ENCODE measurements at regions not wholly inside any gene's neighbourhood (a gene's known extent, or its start where the extent isn't known, plus 50 kb on each side); places are given as distances from the start of the nearest gene placed in this dataset.
"Not testable (repeated sequence)": the region's sequence is repeated elsewhere in the genome, so short reads cannot be mapped to it uniquely, and the experiment has no call there.

DNA sequence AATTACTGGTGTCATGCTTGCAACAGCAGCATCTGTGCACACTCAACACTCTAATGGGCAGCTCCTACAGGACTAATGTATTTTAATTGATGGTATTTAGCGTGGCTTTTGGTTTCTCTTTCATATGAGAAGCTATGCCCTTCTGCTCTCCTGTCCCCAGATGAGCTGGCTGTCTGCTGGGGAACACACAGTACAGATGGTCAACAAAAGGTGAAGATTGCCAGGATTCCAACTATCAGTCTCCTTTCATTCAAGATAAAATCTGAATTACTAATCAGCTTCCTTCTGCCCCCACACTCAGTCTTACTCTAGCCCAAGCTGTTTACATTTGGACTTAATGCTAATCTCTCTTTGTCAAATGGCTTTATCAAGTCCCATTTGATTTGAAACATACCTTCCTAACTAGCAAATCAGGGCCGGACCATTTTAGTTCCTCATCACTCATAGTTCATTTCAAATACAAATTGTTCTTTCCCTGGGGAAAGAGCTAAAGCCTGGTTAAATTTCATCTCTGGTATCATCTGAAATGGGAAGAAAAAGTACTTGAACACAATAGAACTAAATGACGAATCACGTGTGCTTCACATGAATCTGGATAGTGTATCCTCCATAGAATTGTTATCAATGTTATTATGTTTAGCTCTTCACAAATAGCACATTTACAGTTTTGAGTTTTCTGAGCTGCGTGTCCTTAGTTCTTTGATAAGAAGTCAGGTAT lies 988.0 kb downstream of the PCDH17 start:
- no peak for DNase-seq (ENCODE audit: low spot score)

DNA sequence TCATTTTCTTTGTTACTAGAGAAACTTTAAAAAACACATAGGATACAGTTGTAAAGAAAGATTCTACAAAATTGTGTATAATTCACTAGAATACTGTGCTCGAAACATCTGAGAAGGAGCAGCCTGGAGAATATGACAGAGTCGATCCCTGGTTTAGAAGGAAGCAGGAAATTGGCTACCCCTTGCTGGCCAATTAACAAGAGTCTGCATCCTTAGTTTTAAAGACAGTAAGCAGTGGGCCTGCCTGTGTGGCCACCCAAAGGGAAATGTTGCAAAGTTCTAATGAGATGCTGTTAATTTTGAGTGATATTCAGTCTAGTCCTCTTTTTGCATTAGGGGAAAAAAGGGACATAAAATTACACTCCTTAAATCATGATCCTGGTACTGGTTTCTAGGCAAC lies 988.6 kb downstream of the PCDH17 start:
- DNase-seq (ENCODE audit: low spot score) = no peak

DNA sequence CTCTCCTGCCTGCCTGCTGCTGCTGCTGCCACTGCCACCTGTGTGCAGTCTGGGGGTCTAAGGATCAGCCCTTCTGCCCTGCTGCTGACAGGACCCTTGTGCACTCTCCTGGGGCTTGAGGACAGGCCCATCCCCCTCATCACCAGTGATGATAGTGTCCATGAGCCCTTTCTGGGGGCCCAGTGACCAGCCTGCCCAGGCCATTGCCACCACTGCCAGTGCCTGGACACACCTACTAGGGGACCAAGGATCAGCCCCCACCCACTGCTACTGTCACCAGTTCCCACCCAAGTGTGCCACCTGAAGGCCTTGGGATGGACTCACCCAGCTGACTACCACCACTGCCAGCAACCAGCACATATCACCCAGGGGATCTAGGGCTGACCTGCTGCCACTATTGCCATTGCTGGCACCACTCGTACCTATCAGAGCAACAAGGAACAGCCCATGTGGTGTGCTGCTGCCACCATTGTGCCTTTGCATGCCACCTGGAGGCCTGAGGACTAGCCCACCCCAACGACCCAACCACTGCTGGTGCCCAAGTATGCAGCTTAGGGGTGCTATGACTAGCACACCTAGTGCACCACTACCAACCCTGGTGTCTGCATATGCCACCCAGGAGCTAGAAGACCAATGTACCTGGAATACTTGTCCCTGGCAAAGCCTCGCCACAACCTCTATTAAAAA lies 994.3 kb downstream of the PCDH17 start:
- no peak for DNase-seq (ENCODE audit: low spot score)

DNA sequence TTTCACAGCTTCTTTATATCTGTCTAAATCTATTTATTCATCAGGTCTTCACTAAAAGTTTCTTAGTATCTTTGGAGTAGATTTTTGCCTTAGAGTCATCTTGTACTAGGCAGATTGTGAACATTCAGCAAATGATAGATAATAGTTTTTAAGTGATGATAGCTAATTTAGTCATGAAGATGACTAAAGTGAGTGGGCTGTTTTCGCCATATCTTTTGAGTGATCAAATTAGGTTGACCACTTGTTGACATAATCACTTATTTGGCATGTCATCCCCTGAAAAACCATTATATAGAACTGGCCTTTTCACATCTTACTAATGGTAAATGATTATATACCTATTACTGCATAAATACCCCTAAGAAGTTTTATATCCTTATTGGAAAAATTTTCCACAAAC lies 999.2 kb downstream of the PCDH17 start:
- no peak for DNase-seq (ENCODE audit: low spot score)

DNA sequence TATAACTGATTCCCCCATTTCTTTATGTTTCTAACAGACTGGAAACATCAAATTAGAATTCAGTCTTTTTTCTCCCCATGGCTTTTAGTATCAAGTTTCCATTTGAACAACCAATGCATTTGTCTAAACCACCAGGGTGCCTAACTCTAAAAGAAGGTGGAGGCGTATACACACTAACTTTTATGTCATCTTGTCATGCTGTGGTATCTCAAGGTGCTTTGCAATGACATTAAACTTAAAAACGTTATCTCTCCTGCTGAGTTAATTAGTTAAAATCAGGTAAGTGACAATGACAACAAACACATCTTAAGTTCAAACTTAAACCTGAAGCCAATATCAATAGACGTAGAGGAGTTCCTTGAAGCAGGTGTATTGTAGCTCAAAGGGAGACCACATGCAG lies 1001.7 kb downstream of the PCDH17 start:
- no peak for DNase-seq (ENCODE audit: low spot score)

DNA sequence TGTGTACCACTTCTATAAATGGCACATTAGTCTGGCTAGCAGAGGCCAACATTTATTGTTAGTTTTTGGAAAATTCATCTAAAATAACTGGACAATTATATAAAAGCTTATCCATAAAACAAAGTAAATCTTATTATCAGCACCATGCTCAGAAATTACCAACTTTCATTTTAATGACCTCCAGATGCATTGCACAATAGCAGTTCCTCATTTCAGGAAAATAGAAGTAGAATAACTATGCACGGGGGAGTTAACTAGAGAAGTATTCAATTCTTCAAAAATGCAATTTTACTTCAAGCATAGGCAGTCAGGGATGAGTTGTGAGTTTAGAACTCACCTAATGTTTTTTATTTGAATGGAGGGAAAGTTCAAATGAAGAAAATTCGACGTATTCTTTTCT lies 1023.5 kb downstream of the PCDH17 start:
- DNase-seq (ENCODE audit: low spot score) = no peak

DNA sequence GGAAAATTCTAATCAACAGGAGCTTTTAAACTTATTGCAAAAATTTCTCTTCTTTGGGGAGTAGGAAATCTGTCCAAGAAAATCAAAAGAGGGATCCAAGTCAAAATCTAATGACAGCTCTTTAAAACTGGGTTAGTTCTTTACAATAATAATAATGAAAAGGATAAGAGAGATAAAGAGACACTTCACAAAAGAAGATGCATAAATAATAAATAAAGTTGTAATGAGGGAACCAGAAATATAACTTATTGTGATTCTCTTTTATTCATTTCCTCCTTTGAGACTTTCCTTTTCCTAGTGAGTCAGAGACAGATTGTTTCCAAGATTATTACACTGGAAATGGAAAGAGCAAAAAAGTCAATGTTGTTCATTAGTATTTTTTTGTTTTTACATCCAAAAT lies 1029.3 kb downstream of the PCDH17 start:
- DNase-seq (ENCODE audit: low spot score) = no peak

DNA sequence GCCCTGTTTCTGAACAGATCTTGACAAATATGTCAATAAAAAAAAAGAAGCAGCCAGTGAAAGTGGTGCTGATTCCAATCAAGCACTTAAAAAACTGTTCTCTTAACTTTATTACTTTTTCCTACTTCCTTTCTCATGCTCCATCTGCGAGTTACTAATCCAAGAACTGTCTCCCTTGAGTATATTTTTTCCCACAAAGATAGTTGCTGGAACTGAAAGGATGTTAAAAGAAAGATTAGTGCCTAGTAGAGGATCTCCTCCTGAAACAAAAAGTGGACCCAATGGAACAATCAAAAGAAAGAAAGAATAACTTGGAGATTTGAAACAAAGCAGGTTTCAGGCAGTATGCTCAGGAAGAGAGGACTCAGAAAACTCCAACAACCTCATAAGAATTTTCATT lies 1034.8 kb downstream of the PCDH17 start:
- DNase-seq (ENCODE audit: low spot score) = no peak

DNA sequence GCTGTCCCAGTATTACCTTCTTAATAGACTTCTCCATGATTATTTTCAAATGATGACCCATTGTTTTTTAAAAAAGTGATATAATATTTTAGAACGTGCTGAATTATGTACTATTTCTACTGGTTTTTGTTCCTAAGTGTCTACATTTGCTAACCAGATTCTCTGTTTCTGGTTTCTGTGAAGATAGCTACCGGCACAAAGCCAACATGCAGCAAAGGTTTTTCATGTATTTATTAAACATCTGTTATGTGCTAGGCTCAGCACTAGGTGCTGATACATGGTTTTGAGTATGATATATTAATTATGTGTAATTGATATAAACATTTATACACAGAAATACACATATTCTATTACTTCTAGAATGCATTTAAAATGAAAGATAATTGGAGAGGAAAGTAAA lies 1035.6 kb downstream of the PCDH17 start:
- no peak for DNase-seq (ENCODE audit: low spot score)

DNA sequence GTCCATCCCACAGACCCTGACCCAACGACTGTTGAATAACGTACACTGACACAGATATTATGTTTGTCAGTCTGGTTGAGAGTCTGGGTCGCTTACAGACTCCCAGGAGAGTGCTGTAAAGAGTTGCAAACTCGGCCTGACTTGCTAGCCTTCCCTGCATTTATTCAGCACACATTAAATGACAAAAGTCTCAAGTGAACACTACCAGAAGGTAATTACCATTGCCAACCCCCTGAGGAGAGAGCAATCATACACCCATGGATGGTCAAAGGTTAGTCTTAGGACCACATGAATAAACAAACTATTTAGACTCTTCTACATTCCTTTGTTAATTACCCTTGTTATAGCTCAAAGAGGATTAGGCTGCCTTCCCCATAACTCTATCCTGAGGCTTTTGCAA lies 1048.6 kb downstream of the PCDH17 start:
- DNase-seq (ENCODE audit: low spot score) = no peak

DNA sequence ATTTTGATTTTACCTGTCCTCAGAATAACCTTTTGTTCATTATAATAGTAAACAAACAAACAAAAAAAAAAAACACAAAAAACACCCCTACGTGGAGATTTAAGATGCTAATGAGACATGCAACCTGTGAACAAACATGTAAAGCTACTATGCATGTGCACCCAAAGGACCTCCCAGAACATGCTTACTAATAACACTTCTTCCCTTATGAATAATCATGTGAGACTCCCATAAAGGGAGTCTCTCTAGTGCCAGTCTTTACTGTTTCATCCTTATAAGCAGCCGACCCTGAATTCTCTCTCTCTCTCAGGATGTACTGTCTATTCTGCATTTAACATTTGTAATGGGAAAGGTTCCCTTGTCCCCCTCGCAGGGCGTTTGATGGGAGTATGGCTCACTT lies 1051.1 kb downstream of the PCDH17 start:
- DNase-seq (ENCODE audit: low spot score) = no peak

DNA sequence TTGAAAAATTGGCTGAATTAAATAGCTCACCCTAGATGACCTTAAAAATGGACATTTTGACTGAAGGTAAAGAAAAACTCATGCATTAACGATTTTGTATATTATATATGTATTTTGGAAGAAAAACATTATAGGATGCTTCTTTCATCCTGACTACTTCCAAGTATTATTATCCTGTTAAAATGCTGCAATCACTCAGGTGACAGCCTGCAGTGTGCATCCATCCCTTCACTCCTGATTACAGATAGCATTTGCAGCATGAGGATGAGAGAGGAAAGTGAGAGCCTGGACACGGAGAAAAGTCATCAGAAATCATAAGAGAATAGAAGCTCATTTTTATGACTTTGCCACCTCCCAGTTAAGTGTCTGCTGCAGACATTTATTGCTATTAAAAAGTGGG lies 1055.6 kb downstream of the PCDH17 start:
- no peak for DNase-seq (ENCODE audit: low spot score)

DNA sequence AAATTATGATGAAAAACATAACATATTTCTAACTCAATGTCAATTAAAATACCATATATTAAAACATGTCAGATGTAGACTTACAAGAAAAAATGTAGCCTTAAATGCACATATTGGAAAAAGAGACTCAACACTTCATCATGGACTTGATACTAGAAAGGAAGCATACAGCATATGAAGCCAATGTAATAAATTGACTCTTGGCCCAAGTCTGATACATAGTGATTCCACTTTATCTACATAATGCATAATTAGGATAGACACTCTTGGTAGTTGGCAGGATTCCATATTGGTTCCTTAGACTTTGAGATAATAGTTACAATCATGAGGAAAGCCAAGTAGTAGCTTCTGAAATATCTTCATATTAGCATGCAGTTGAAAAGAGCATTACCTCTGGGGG lies 1067.0 kb downstream of the PCDH17 start:
- no peak for DNase-seq (ENCODE audit: low spot score)

DNA sequence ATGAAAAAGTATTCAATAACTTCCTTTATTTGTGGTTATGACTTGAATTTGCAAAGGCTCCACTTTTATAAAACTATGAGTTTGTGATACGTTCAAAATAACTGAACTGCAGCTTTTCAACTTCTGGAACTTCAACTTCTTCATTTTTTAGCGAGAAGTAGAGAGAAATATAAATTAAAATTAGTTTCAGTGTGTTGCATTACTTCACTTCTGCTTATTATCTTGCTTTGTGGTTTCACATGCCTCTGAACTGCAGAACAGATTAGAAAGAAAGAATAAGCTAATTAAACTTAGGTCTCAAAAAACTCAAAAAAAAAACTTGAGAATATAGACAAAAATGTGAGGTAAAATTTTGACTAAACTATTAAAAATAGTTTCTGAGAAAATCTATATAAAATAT lies 1073.4 kb downstream of the PCDH17 start:
- no peak for DNase-seq (ENCODE audit: low spot score)

DNA sequence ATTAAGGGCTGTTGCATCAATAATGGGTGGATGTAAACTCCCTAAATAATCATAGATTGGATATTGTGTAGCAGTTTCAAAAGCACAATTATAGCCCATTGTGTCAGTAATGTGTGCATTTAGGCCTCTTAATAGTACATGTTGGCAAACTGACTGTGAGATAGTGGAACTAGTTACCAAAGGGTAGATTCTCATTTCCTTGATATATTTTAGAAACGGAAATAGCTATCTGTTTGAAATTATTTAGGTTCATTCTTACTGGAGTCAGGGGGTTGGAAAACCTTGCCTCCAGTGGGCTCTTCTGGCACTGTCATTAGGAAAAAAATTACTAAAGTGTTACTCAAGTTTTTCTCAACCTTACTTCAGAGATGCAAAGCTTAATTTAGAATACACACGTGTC lies 1074.9 kb downstream of the PCDH17 start:
- no peak for DNase-seq (ENCODE audit: low spot score)

DNA sequence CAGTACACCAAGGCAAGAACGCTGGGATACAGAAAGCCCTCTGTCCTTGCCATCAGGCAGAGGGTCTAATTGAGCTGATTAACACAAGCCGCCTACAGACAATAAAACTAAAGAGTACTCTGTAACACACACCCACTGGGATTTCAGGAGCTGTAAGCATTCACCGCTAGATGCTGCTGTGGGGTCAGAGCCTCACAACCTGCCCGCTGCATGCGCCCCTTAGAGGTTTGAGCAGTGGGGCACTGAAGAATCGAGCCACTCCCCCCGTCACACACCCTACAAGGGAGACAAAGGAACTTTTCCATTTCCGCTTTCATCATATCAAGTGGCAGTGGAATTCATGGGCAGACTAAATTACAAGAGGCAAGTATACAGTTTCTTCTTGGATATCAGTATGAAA lies 1080.6 kb downstream of the PCDH17 start:
- DNase-seq (ENCODE audit: low spot score) = no peak

DNA sequence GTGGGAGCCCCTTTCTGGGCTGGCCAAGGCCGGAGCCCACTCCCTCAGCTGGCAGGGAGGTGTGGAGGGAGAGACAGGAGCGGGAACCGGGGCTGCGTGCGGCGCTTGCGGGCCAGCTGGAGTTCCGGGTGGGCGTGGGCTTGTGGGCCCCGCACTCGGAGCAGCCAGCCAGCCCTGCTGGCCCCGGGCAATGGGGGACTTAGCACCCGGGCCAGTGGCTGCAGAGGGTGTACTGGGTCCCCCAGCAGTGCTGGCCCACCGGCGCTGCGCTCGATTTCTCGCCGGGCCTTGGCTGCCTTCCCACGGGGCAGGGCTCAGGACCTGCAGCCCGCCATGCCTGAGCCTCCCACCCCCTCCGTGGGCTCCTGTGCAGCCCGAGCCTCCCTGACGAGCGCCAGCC lies 1082.5 kb downstream of the PCDH17 start:
- not testable (repeated sequence) for DNase-seq (ENCODE audit: low spot score)

DNA sequence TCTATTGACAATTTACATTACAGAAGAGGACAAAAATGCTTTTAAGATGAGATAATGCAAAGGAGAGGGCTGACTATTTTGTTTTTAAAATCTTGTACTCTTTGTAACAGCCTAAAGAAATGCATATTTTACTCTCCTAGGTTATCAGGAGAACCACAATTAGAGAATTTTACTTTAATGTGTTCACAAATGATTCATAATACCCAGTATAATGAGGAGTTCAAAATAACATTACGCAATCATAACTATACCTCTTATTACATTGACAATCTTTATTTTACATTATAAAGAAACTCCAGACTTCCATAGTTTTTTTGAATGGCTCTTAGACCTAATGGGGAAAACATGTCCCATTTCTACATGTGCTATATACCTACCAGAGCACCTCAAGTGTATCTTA lies 1089.7 kb downstream of the PCDH17 start:
- no peak for DNase-seq (ENCODE audit: low spot score)

DNA sequence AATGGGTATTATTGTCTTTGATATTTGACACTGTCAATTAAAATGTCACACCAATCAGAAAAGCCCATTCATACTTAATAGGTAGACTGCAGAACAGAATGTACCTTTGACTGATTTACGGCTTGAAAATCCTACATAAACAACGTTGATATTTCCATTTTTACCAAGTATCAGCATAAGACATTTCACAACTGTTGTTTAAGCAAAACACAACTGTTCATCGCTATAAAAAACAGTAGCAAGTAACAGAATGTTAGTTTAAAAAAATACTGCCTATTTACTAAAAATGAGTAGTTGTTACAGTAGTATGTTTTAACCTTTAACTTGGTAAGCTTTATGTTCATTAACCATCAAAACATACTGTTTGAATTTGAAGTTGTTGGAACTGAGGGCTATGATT lies 1096.6 kb downstream of the PCDH17 start:
- no peak for DNase-seq (ENCODE audit: low spot score)

DNA sequence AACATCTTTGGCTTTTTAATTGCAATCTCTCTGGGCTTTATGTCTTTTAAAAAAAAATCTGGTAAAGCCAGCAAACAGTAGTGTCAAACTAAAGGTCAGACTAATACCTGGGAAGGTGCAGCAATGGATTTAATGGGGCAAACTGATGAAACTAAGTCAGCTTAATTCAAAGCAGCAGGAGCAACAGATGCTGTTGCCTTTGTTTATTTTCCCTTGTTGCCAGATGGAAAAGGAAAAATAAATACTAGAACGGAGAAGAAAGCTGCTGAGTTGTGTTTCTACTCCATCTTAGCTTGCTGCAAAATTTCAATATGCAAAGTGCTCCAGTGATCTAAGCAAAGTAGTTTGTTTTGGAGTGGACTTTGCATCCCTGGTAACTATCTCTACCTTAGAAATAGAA lies 1097.8 kb downstream of the PCDH17 start:
- DNase-seq (ENCODE audit: low spot score) = no peak

DNA sequence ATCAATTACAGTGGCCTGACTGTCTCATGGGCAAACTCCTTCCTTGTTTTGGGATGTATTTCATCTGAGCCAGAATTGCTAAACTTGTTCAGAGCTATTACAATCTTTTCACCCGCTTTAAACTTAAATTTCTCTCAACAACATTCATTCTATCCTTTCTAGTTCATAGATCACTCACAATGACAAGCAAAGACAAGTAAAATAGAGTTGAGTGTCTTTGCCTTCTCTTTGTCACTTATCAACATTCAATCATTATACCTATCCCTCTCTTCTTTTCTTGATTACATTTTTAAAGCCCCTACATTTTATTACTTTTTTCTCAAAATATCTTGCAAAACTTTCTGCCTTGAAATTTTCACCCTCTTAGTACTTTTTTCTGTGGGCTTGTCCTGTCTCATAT lies 1113.1 kb downstream of the PCDH17 start:
- no peak for DNase-seq (ENCODE audit: low spot score)

DNA sequence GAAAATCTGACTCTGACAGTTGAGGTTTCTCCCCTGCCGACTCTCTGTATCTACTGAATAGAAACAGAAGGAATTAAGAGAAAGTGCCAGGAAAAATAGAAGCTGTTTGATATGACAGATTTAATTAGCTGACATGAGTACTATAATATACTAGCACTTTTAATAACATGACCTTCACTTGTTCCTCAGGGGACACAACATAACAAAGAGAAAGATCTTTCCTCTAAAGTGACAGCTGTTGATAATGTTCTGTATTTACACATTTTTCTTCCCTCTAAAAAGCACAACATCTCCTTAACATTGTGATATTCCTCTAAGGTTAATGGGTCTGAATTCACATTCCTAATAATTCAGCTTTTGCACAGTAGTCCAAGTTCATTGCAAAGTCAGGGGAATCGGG lies 1136.0 kb downstream of the PCDH17 start:
- no peak for DNase-seq (ENCODE audit: low spot score)

DNA sequence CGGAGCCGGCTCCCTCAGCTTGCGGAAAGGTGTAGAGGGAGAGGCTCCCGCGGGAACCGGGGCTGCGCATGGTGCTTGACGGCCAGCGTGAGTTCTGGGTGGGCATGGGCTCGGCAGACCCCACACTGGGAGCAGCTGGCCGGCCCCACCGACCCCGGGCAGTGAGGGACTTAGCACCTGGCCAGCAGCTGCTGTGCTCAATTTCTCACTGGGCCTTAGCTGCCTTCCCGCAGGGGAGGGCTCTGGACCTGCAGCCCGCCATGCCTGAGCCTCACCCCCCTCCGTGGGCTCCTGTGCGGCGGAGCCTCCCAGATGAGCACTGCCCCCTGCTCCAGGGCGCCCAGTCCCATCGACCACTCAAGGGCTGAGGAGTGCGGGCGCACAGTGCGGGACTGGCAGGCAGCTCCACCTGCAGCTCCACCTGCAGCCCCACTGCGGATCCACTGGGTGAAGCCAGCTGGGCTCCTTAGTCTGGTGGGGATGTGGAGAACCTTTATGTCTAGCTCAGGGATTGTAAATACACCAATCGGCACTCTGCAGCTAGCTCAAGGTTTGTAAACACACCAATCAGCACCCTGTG lies 1141.8 kb downstream of the PCDH17 start:
- DNase-seq (ENCODE audit: low spot score) = no peak

DNA sequence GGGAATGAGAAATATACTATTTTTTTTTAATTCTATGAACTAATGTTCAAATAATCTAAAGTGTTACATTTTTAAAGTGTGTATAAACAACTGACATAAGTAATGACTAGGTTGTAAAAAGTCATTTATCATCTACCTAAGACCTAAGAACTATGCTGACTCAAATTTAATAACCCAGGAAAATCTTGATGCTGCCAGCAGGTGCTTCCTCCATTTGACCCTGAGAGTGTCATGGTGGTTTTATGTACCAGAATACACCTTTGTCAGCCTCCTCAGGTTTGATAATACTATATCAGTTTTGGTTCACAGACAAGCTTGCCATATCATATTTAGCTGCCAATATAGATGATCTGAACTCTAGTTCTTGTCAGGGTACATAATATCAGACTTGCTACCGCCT lies 1151.2 kb downstream of the PCDH17 start:
- no peak for DNase-seq (ENCODE audit: low spot score)

Measured in left forelimb (tissue), 1 donor.